ENCODE measurements at regions not wholly inside any gene's neighbourhood (a gene's known extent, or its start where the extent isn't known, plus 50 kb on each side); places are given as distances from the start of the nearest gene placed in this dataset.

GRCh38 chr15:70306582-70306981 lies 208.9 kb upstream of the TLE3 start:
- TF ChIP-seq CTCF (IDR thresholded peaks at IDR 0.05): no peak
- no peak for TF ChIP-seq POLR2A (IDR thresholded peaks at IDR 0.05)
